H9 (cell line): ENCODE measurements at regions not wholly inside any gene's neighbourhood (a gene's known extent, or its start where the extent isn't known, plus 50 kb on each side); places are given as distances from the start of the nearest gene placed in this dataset.

ENCODE experiments used
- DNase-seq: peaks from one replicate; pipeline ENCODE4 v3.0.0-alpha.2; 2017
- H2AFZ ChIP-seq: one replicate; pipeline ENCODE4 v1.6.1; 2013; ENCODE audit warnings: mild to moderate bottlenecking, low read length, control low read depth, moderate library complexity
- H2AK5ac ChIP-seq: 2 replicates; pipeline ENCODE4 v1.6.1; 2013; ENCODE audit warnings: low read length, control low read depth, mixed read lengths; ENCODE audit not compliant: insufficient read length
- H2BK120ac ChIP-seq: one replicate; pipeline ENCODE4 v1.6.1; 2013; ENCODE audit warnings: low read depth, mild to moderate bottlenecking, low read length, control low read depth, inconsistent platforms; ENCODE audit not compliant: poor library complexity, severe bottlenecking
- H2BK12ac ChIP-seq: 2 replicates; pipeline ENCODE4 v1.6.1; 2013; ENCODE audit warnings: low read length, control low read depth, mixed read lengths, low read depth; ENCODE audit not compliant: insufficient read length
- H2BK15ac ChIP-seq: 2 replicates; pipeline ENCODE4 v1.6.1; 2013; ENCODE audit warnings: low read depth, low read length, control low read depth
- H2BK20ac ChIP-seq: one replicate; pipeline ENCODE4 v1.6.1; 2013; ENCODE audit warnings: low read depth, mild to moderate bottlenecking, low read length, control low read depth, inconsistent platforms; ENCODE audit not compliant: poor library complexity, severe bottlenecking
- H2BK5ac ChIP-seq: 2 replicates; pipeline ENCODE4 v1.6.1; 2013; ENCODE audit warnings: low read length, control low read depth, mixed read lengths; ENCODE audit not compliant: insufficient read length
- H3K14ac ChIP-seq: 2 replicates; pipeline ENCODE4 v1.6.1; 2013; ENCODE audit warnings: low read length, control low read depth; ENCODE audit not compliant: insufficient read depth
- H3K18ac ChIP-seq: 2 replicates; pipeline ENCODE4 v1.6.1; 2013; ENCODE audit warnings: low read depth, mild to moderate bottlenecking, mixed read lengths, low read length, control low read depth; ENCODE audit not compliant: insufficient read length
- H3K23ac ChIP-seq: 2 replicates; pipeline ENCODE4 v1.6.1; 2013; ENCODE audit warnings: low read length, control low read depth, mixed read lengths, low read depth; ENCODE audit not compliant: insufficient read length
- H3K23me2 ChIP-seq: 2 replicates; pipeline ENCODE4 v1.6.1; 2013; ENCODE audit warnings: low read depth, mild to moderate bottlenecking, mixed read lengths, low read length, control low read depth; ENCODE audit not compliant: insufficient read length, poor library complexity, severe bottlenecking
- H3K27ac ChIP-seq: 2 replicates; pipeline ENCODE4 v1.5.1; 2013; ENCODE audit warnings: low read length, control low read depth, mixed read lengths, low read depth; ENCODE audit not compliant: insufficient read length
- H3K27me3 ChIP-seq: 2 replicates; pipeline ENCODE4 v1.6.1; 2013; ENCODE audit warnings: low read length, control low read depth, inconsistent platforms; ENCODE audit not compliant: insufficient read depth
- H3K4ac ChIP-seq: 2 replicates; pipeline ENCODE4 v1.6.1; 2013; ENCODE audit warnings: low read depth, mild to moderate bottlenecking, control low read depth, inconsistent platforms, low read length, moderate library complexity
- H3K4me1 ChIP-seq: 2 replicates; pipeline ENCODE4 v1.6.1; 2013; ENCODE audit warnings: low read length, control low read depth, inconsistent platforms; ENCODE audit not compliant: insufficient read depth
- H3K4me2 ChIP-seq: 2 replicates; pipeline ENCODE4 v1.6.1; 2013; ENCODE audit warnings: low read length, control low read depth, mixed read lengths; ENCODE audit not compliant: insufficient read length, insufficient read depth
- H3K56ac ChIP-seq: 2 replicates; pipeline ENCODE4 v1.6.1; 2013; ENCODE audit warnings: low read depth, mild to moderate bottlenecking, mixed read lengths, low read length, control low read depth; ENCODE audit not compliant: insufficient read length
- H3K79me1 ChIP-seq: 2 replicates; pipeline ENCODE4 v1.6.1; 2013; ENCODE audit warnings: low read depth, mild to moderate bottlenecking, moderate library complexity, low read length, control low read depth, inconsistent platforms; ENCODE audit not compliant: insufficient read depth, poor library complexity, severe bottlenecking
- H3K79me2 ChIP-seq: 2 replicates; pipeline ENCODE4 v1.6.1; 2013; ENCODE audit warnings: low read length, control low read depth, inconsistent platforms; ENCODE audit not compliant: insufficient read depth
- H3K9ac ChIP-seq: 2 replicates; pipeline ENCODE4 v1.6.1; 2013; ENCODE audit warnings: low read length, control low read depth, mixed read lengths; ENCODE audit not compliant: insufficient read length; ENCODE audit errors: extremely low read depth
- H3K9me3 ChIP-seq: one replicate; pipeline ENCODE4 v1.6.1; 2013; ENCODE audit warnings: low read depth, low read length, inconsistent platforms; ENCODE audit not compliant: control insufficient read depth
- H3T11ph ChIP-seq: one replicate; pipeline ENCODE4 v1.6.1; 2013; ENCODE audit warnings: mild to moderate bottlenecking, low read length, control low read depth, inconsistent platforms
- H4K20me1 ChIP-seq: one replicate; pipeline ENCODE4 v1.6.1; 2013; ENCODE audit not compliant: control insufficient read depth, insufficient read length, insufficient read depth
- H4K5ac ChIP-seq: 2 replicates; pipeline ENCODE4 v1.6.1; 2013; ENCODE audit warnings: low read depth, mild to moderate bottlenecking, mixed read lengths, low read length, control low read depth; ENCODE audit not compliant: insufficient read length
- H4K8ac ChIP-seq: replicated peaks from 2 replicates; pipeline ENCODE4 v1.6.1; 2013; ENCODE audit warnings: low read length, control low read depth, mixed read lengths, low read depth; ENCODE audit not compliant: insufficient read length
- H4K91ac ChIP-seq: 2 replicates; pipeline ENCODE4 v1.6.1; 2013; ENCODE audit warnings: low read depth, mild to moderate bottlenecking, moderate library complexity, mixed read lengths, low read length, control low read depth; ENCODE audit not compliant: insufficient read length
- H3K27ac Mint-ChIP-seq, 3 experiments: 2 replicates in 2 of 3; 3 replicates in 1 of 3; pipeline ENCODE4 v1.8.0; 2020 to 2021; ENCODE audit warnings: mixed read lengths in 3 of 3, mild to moderate bottlenecking in 1 of 3, moderate library complexity in 1 of 3
- H3K27me3 Mint-ChIP-seq: 2 replicates; pipeline ENCODE4 v1.8.0; 2021; ENCODE audit warnings: low read depth, mild to moderate bottlenecking, moderate library complexity, mixed read lengths
- H3K36me3 Mint-ChIP-seq, 3 experiments: 2 replicates in 2 of 3; 3 replicates in 1 of 3; pipeline ENCODE4 v1.8.0; 2020 to 2021; ENCODE audit warnings: low read depth in 3 of 3, mixed read lengths in 3 of 3; ENCODE audit not compliant: insufficient read depth in 1 of 3
- H3K4me1 Mint-ChIP-seq, 2 experiments: 2 replicates each; pipeline ENCODE4 v1.8.0; 2020; ENCODE audit warnings: mixed read lengths in 2 of 2
- H3K4me3 Mint-ChIP-seq, 2 experiments: 2 replicates in 1 of 2; 3 replicates in 1 of 2; pipeline ENCODE4 v1.8.0; 2020 to 2021; ENCODE audit warnings: mild to moderate bottlenecking in 2 of 2, mixed read lengths in 2 of 2, moderate library complexity in 1 of 2
- H3K9me3 Mint-ChIP-seq, 2 experiments: 2 replicates in 1 of 2; 3 replicates in 1 of 2; pipeline ENCODE4 v1.8.0; 2020; ENCODE audit warnings: mild to moderate bottlenecking in 2 of 2, mixed read lengths in 2 of 2, moderate library complexity in 1 of 2
- CTCF ChIP-seq: fragments of 200-600 bp; sonication (generic); conservative IDR thresholded peaks from 3 replicates; pipeline ENCODE4 v1.8.0; 2021; ENCODE audit warnings: antibody characterized with exemption, mild to moderate bottlenecking
- WGBS: extraction: QIAGEN DNeasy Blood & Tissue Kit; methylation state at CpG from one replicate; pipeline ENCODE4 v1.1.7; 2013; ENCODE audit warnings: missing lambda C conversion rate, low lambda C conversion rate, mixed read lengths; ENCODE audit not compliant: insufficient read length; ENCODE audit errors: extremely low coverage; 5-methylcytosine and 5-hydroxymethylcytosine counted together

DNA sequence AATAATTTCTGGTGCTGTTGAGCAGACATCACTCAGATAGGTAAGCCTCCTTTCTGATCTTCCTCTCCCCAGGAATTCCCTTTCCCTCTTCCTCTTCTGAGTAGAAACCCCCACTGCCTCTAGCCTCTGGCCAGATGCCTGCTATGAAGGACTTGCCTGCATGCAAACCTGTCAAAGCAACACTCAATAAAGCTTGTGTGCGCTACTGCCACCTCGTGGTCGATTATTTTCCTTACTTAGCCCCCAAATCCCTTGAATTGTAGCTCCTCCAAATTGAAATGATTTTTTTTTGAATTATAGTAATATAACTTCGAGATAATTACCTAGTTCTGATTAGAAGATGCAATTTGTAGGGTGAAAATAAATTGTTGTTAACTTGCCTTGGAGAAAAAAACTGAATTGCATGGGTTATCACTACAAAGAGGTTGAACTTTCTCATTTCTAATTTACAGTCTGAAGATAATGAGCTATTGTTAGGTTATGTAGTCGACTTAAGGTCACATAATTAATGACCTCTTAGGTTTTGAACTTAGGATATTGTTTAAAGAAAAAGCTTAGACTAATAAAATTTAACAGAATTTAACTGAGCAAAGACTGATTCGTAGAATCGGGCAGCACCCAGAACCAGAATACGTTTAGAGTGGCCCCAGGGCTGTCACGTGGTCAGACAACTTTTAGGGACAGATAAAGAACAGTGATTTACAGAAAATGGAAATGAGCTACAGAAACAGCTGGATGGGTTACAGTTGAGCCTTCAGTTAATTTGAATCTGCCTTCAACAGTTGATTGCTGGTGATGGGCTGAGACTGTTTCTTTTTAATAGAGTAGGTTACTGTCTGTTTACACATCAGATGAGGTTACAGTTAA, 269.3 kb downstream of the ARPP21 start:
- Histone ChIP-seq H2BK20ac (no peak overlapping the region), H2BK5ac (no peak overlapping the region), H3K79me1 (no peaks in the 10 kb centered on the region), H3K18ac (no peak overlapping the region), H3K23me2 (no peaks in the 10 kb centered on the region), H4K8ac (no peak overlapping the region), H3K9me3 (no peaks in the 10 kb centered on the region), H4K5ac (no peak overlapping the region), H2AK5ac (no peak overlapping the region), H3K79me2 (no peaks in the 10 kb centered on the region), H3K4ac (no peak overlapping the region), H3K27ac (no peak overlapping the region), H4K91ac (no peak overlapping the region), H3K4me1 (no peaks in the 10 kb centered on the region; the same call in 1 of the 2 replicates), H2BK120ac (no peak overlapping the region), H2BK12ac (no peak overlapping the region), H2AFZ (no peak overlapping the region), H4K20me1 (no peaks in the 10 kb centered on the region), H2BK15ac (no peak overlapping the region), H3K14ac (no peak overlapping the region), H3T11ph (no peak overlapping the region), H3K23ac (no peak overlapping the region), H3K9ac (no peak overlapping the region), H3K56ac (no peak overlapping the region), H3K4me2 (no peak overlapping the region), H3K27me3 (no peaks in the 10 kb centered on the region)
- no peak overlapping the region for H3K4me3 Mint-ChIP-seq
- H3K36me3 Mint-ChIP-seq = peaks cover 0 to 2% (median 0%) of the 10 kb centered on the region in 3 experiments; a peak in 2 of 7 replicates
- TF ChIP-seq CTCF = peak; percentile 87
- no peak overlapping the region for H3K27ac Mint-ChIP-seq
- peaks cover 0 to 3% of the 10 kb centered on the region in 2 experiments; a peak in 2 of 5 replicates for H3K9me3 Mint-ChIP-seq
- H3K4me1 Mint-ChIP-seq = peaks cover 18 to 20% of the 10 kb centered on the region in 2 experiments
- peak; percentile 77 for DNase-seq
- no CpG with 5 or more reads among the region's 9 CpGs for WGBS
- no peaks in the 10 kb centered on the region for H3K27me3 Mint-ChIP-seq
